SK-N-SH treated with all-trans-retinoic acid at 6 μM for 48 hours (cell line): ENCODE measurements at regions not wholly inside any gene's neighbourhood (a gene's known extent, or its start where the extent isn't known, plus 50 kb on each side); places are given as distances from the start of the nearest gene placed in this dataset.

Source experiments
- BACH2 ChIP-seq: fragments of 250-450 bp; sonication (Bioruptor Pico); IDR thresholded peaks from 2 replicates; pipeline ENCODE4 v1.9.0; 2021; ENCODE audit warnings: mild to moderate bottlenecking, borderline replicate concordance
- ISL1 ChIP-seq: fragments of 250-450 bp; sonication (Bioruptor Pico); IDR thresholded peaks from 2 replicates; pipeline ENCODE4 v2.1.2; 2022; ENCODE audit warnings: mild to moderate bottlenecking, moderate library complexity
- OSR1 ChIP-seq: fragments of 250-450 bp; sonication (Bioruptor Pico); IDR thresholded peaks from 2 replicates; pipeline ENCODE4 v1.8.0; 2022; ENCODE audit warnings: moderate library complexity, mild to moderate bottlenecking, inconsistent platforms
- PATZ1 ChIP-seq: fragments of 250-450 bp; sonication (Bioruptor Pico); IDR thresholded peaks from 2 replicates; pipeline ENCODE4 v1.8.0; 2020; ENCODE audit warnings: mild to moderate bottlenecking, moderate library complexity, borderline replicate concordance
- PPARA ChIP-seq: fragments of 250-450 bp; sonication (Bioruptor Pico); IDR thresholded peaks from 2 replicates; pipeline ENCODE4 v1.5.0; 2020; ENCODE audit warnings: mild to moderate bottlenecking, borderline replicate concordance
- TCF4 ChIP-seq: fragments of 250-450 bp; sonication (Bioruptor Pico); IDR thresholded peaks from 2 replicates; pipeline ENCODE4 v1.8.0; 2021; ENCODE audit warnings: mild to moderate bottlenecking, moderate library complexity, borderline replicate concordance
- TSHZ2 ChIP-seq: fragments of 250-450 bp; sonication (Bioruptor Pico); IDR thresholded peaks from 2 replicates; pipeline ENCODE4 v1.5.0; 2020; ENCODE audit warnings: mild to moderate bottlenecking, moderate library complexity
- ZFP3 ChIP-seq: fragments of 250-450 bp; sonication (Bioruptor Pico); IDR thresholded peaks from 2 replicates; pipeline ENCODE4 v1.5.0; 2020; ENCODE audit warnings: mild to moderate bottlenecking, moderate library complexity
- ZNF70 ChIP-seq: fragments of 450-650 bp; formaldehyde crosslinking; IDR thresholded peaks from 2 replicates; pipeline ENCODE4 v1.5.0; 2020; ENCODE audit warnings: mild to moderate bottlenecking, moderate library complexity
- TF ChIP-seq, protein P1 (sequence below): fragments of 250-450 bp; sonication (Bioruptor Pico); IDR thresholded peaks from 2 replicates; pipeline ENCODE4 v1.8.0; 2021; ENCODE audit warnings: low read depth, mild to moderate bottlenecking, moderate library complexity, borderline replicate concordance

GRCh38 chr11:120034881-120035630, 102.9 kb downstream of the TRIM29 start:
- TF ChIP-seq TSHZ2 (CRISPR knock-in tag) (no peak), TCF4 (CRISPR knock-in tag) (no peak), ISL1 (CRISPR knock-in tag) (no peak), OSR1 (CRISPR knock-in tag) (no peak), ZFP3 (no peak), BACH2 (CRISPR knock-in tag) (no peak), PPARA (CRISPR knock-in tag) (no peak), ZNF70 (CRISPR knock-in tag) (no peak), PATZ1 (no peak)
- TF ChIP-seq, protein P1, sequence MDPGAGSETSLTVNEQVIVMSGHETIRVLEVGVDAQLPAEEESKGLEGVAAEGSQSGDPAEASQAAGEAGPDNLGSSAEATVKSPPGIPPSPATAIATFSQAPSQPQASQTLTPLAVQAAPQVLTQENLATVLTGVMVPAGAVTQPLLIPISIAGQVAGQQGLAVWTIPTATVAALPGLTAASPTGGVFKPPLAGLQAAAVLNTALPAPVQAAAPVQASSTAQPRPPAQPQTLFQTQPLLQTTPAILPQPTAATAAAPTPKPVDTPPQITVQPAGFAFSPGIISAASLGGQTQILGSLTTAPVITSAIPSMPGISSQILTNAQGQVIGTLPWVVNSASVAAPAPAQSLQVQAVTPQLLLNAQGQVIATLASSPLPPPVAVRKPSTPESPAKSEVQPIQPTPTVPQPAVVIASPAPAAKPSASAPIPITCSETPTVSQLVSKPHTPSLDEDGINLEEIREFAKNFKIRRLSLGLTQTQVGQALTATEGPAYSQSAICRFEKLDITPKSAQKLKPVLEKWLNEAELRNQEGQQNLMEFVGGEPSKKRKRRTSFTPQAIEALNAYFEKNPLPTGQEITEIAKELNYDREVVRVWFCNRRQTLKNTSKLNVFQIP (CRISPR knock-in tag), result no peak
